Cardiac fibroblast (primary cell): ENCODE measurements at regions not wholly inside any gene's neighbourhood (a gene's known extent, or its start where the extent isn't known, plus 50 kb on each side); places are given as distances from the start of the nearest gene placed in this dataset.

Source experiments
- DNase-seq, 2 donors: peaks; one replicate each; pipeline versions ENCODE4 v3.0.0 to v3.0.0-alpha.2; 2010; ENCODE audit warnings: low read depth in 2 of 2
- H3K4me3 ChIP-seq, 2 donors: replicated peaks in 1 of 2; 1 replicate in 1 of 2; 2 replicates in 1 of 2; pipeline ENCODE4 v1.5.1; 2011; ENCODE audit warnings: low read depth in 2 of 2, low read length in 2 of 2, mild to moderate bottlenecking in 2 of 2, moderate library complexity in 1 of 2
- CTCF ChIP-seq: IDR thresholded peaks from one replicate; pipeline ENCODE4 v1.5.1; 2011; ENCODE audit warnings: low read depth, mild to moderate bottlenecking, low read length, inconsistent platforms

- TF ChIP-seq CTCF: no peak
- DNase-seq: no peak
- no peak overlapping the region for H3K4me3 ChIP-seq
Measured at GRCh38 chr3:72289692-72290071, 504.7 kb upstream of the PROK2 start.

GRCh38 chr3:72288955-72289691 is 504.2 kb upstream of the PROK2 start:
- no peak for TF ChIP-seq CTCF
- peak; percentile 19 to 84 for DNase-seq
- H3K4me3 ChIP-seq: no peak overlapping the region

GRCh38 chr3:72287956-72288355 is 503.0 kb upstream of the PROK2 start:
- no peak overlapping the region for H3K4me3 ChIP-seq
- TF ChIP-seq CTCF: no peak
- no peak for DNase-seq

- no peak for DNase-seq
- H3K4me3 ChIP-seq: no peak overlapping the region
- TF ChIP-seq CTCF: no peak
Measured at GRCh38 chr3:72285502-72285901, 500.6 kb upstream of the PROK2 start.

GRCh38 chr3:72284471-72284870 is 499.5 kb upstream of the PROK2 start:
- H3K4me3 ChIP-seq: no peak overlapping the region
- DNase-seq: no peak
- no peak for TF ChIP-seq CTCF

GRCh38 chr3:72282918-72283317 is 498.0 kb upstream of the PROK2 start:
- no peak for TF ChIP-seq CTCF

GRCh38 chr3:72281551-72281950 is 496.6 kb upstream of the PROK2 start:
- no peak overlapping the region for H3K4me3 ChIP-seq
- no peak for DNase-seq
- no peak for TF ChIP-seq CTCF

More at GRCh38 chr3:72282918-72283317, 498.0 kb upstream of the PROK2 start:
- DNase-seq: no peak
- H3K4me3 ChIP-seq: no peak overlapping the region
